NCI-H2029 treated with DMSO at 0.1 percent for 48 hours (cell line): ENCODE measurements at regions not wholly inside any gene's neighbourhood (a gene's known extent, or its start where the extent isn't known, plus 50 kb on each side); places are given as distances from the start of the nearest gene placed in this dataset.
A peak's percentile ranks its signal among the peaks of the same experiment; 100 is the strongest.
"Not testable (repeated sequence)": the region's sequence is repeated elsewhere in the genome, so short reads cannot be mapped to it uniquely, and the experiment has no call there.

Source experiments
- DNase-seq: peaks from one replicate; lab custom pipeline; 2025; lab: John Stamatoyannopoulos, UW

GRCh38 chr2:64743739-64744330, 90.1 kb upstream of the SERTAD2 start:
- no peak for DNase-seq

GRCh38 chr2:64745562-64745961, 91.8 kb upstream of the SERTAD2 start:
- DNase-seq, result no peak

DNA sequence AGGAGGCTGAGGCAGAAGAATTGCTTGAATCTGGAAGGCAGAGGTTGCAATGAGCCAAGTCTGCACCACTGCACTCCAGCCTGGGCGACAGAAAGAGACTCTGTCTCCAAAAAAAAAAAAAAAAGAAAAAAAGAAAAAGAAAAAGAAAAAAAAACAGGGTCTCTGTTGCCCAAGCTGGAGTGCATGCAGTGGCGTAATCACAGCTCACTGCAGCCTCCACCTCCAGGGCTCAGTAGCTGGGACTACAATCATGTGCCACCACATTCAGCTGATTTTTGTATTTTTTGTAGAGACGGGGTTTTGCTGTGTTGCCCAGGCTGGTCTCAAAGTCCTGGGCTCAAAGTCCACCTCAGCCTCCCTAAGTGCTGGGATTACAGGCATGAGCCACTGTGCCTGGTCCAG, 94.0 kb upstream of the SERTAD2 start:
- DNase-seq, result not testable (repeated sequence)

DNA sequence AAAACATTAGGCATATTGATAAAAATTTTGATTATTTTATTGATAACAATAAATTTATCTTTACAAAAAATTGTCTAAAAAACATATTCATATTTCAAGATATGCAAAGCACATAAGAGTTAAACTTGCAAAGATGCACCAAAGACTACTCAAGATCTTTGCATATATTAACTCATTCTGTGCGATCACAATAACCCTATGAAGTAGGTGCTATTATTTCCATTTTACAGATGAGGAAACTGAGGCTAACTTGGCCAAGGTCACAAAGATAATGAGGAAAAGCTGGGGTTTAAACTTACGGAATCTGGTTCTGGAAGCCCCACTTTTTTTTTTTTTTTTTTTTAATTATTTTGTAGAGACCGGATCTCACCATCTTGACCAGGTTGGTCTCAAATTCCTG, 94.4 kb upstream of the SERTAD2 start:
- no peak for DNase-seq

DNA sequence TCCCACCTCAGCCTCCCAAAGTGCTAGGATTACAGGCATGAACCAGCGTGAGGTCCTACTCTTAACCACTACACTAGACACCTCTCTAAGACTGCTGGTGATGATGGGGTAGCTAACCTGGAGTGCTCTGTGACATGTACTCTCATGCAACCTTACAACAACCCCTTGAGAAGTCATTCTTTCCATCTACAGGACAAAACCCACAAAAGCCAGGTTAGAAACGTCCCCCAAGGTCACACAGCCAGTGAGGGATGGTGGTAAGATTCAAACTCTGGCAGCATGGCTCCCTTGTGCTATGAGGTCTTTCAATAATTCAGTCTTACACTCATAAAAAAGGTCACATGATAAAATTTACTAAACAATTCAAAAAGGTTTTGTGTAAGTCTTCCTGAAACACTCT, 94.8 kb upstream of the SERTAD2 start:
- DNase-seq, result no peak

DNA sequence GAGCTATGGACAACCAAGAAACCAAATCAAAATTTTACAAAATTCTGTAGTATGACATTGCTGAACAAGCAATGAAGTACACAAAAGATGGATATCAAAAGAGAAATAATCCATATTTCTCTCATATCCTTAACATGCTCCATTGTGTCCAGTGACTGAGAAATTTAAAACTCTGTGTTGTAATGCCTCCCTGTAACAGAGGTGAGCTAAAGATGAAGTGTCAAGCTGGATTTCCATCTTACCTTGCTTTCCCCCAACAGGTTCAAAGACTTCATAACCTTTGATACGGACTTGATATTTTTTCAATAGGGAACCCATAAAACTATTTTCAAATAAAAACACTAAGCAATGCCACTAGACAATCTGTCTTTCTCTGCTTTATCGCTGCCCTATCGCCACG, 95.7 kb upstream of the SERTAD2 start:
- no peak for DNase-seq

GRCh38 chr2:64750001-64750816, 96.5 kb upstream of the SERTAD2 start:
- no peak for DNase-seq

DNA sequence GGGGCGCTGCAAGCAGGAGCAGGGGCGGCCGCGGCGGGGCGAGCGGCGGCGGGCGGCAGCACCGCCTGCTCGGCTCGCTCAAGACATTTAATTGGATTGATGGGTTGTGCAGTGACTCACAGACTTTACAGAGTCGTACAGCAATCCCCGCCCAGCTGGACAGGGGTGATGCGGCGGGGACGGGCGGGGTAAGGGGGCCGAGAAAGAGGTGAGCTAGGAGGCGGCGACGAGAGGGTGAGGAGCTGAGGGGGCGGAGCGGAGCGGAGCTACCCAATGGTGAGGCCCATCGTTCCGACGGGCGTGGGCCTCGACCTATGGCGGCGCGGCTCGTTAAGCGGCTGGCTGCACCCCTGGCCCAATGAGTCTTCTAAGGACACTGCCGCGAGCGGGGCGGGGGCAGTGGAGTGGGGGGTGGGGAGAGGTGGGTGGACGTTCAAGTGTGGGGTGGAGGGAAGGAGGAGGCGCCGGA, 97.1 kb upstream of the SERTAD2 start:
- peak; percentile 82 for DNase-seq

- DNase-seq, result peak; percentile 58
These were observed 97.9 kb upstream of the SERTAD2 start for GRCh38 chr2:64751286-64752260.

DNA sequence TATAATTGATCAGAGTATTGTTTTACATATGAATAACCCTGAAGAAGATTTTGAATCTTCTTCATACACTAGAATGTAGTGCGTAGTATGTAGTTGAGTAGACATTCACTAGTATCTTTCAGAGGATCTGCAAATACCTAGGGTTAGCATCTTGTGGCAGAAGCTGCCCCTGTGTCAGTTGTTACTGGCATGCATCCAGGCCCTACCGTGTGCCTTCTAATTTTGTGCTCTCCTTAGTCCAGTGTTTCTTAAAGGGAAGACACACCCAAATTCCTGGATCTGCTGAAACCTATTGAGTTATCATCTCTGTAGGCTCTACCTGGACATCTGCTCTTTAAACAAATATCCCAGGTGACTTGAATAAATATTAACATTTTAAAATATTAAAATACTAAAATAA, 99.7 kb upstream of the SERTAD2 start:
- no peak for DNase-seq

DNA sequence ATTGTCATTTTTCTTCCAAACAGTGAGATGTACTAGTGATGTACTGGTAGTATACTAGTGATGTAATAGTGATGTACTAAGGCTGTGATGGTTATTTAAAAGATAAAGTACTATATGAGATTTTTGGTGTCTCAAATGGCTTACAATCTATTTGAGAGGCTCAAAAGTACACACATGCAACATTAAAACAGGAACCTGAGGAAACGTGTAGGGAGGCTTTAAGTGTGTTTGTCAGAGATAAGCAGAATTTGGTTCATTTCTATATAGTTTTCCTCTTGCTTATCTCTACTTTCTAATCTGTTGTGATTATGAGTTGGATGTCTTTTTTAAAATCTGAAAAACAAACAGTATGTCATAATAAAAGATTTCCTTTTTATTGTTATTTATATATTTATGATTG, 100.9 kb upstream of the SERTAD2 start:
- DNase-seq, result no peak

GRCh38 chr2:64757126-64757525, 103.4 kb upstream of the SERTAD2 start:
- no peak for DNase-seq

DNA sequence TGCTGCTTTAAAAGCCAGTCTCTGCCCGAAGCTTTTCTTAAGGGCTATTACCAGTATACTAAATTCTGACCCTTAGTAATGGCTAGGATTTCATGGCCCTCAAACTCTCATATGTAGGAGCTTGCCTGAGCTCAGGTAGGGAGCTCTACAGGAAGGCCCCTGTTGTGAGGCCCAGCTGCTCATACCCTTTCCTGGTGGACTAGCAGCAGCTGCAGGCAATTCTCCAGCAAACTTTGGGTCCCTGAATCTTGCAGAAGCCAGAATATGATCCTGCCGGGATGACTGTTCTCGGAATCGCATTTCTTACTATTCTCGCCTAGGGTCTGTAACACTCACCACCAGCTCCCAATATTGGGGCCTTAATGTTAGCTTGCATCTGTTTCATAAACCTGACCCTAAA, 106.4 kb upstream of the SERTAD2 start:
- DNase-seq, result no peak

DNA sequence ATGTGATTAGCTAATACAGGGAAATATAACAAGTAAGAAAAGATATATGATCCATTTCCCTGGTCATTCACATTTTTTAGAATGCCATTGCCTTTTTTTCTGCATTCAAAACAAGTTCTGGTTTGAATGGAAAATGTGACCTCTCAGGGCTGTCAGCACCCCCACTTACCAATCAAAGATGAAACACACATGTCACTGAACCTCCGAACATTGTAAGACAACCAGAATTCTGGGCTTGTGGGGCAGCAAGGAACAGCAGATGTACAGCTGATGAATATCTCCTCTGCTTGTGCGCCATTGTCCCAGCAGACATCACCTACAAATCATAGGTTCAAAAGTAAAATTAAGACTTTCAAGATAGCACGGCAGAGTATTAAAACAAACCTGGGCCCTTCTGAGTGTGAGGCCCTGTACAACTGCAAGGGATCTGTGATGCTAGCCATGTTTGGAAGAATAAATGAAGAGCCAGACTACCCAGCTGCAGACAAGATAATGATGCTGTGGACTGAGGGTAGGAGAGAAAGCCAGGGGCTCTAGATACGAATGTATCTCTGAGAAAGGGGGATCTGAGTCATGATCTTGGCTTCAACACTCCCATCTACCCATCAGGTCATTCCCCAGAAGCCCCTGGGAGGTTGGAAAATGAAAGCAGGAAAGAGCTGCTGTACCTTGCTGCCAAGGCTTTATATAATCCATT, 108.7 kb upstream of the SERTAD2 start:
- no peak for DNase-seq

- DNase-seq, result no peak
These were observed 109.4 kb upstream of the SERTAD2 start for GRCh38 chr2:64763126-64763525.

- no peak for DNase-seq
These were observed 111.6 kb upstream of the SERTAD2 start for GRCh38 chr2:64765160-64765805.

GRCh38 chr2:64766841-64767669, 113.3 kb upstream of the SERTAD2 start:
- no peak for DNase-seq

- peak; percentile 41 for DNase-seq
These were observed 114.2 kb upstream of the SERTAD2 start for GRCh38 chr2:64767670-64768468.

DNA sequence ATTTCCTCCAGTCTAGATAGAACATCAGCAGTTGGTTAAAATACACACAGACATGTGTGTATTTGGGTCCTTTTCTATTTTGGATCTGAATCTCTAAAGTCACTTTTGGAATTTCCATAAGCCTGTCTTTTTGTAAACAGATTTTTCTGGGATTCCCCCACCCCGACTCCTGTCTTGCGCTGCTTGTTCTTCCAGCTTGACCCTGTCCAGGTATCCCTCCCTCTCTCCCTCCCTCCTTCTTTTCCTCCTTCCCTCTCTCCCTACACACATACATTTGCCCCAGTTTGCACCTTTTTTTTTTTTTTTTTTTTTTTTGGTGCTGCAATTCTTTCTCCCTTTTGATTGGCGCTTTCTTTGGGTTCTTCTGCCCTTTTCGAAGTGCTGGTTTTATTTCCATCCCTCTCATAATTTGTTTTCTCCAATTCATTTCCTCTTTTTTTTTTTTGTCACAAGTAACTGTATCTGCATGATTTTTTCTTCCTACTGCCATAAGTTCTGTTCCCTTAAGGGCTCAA, 114.8 kb upstream of the SERTAD2 start:
- no peak for DNase-seq
